Endothelial cell of umbilical vein (primary cell): ENCODE measurements at regions not wholly inside any gene's neighbourhood (a gene's known extent, or its start where the extent isn't known, plus 50 kb on each side); places are given as distances from the start of the nearest gene placed in this dataset.

Experiments
- BruUV-seq: library from RNA; stranded (reverse); fragments of 400-500 nt; replicated peaks from 2 replicates; lab custom pipeline; 2021; lab: Mats Ljungman, UMichigan
- CTCF ChIA-PET: fragments of 300-600, 350-600 bp; sonication (Branson Sonifier 250); formaldehyde crosslinking; loops from one replicate; lab custom pipeline; 2021; ENCODE audit warnings: antibody characterized with exemption, inconsistent platforms; lab: Charles Lee
- POLR2A ChIA-PET: fragments of 300-600, 350-600 bp; sonication (Branson Sonifier 250); formaldehyde crosslinking; loops from one replicate; lab custom pipeline; 2021; ENCODE audit warnings: antibody characterized with exemption, inconsistent platforms; lab: Charles Lee
- DNase-seq: peaks from one replicate; pipeline ENCODE4 v3.0.0-alpha.2; 2011; ENCODE audit warnings: low read depth, low spot score
- FAIRE-seq: peaks from 2 replicates; lab custom pipeline; 2011; peaks lifted over from hg19 to GRCh38; lab: Jason Lieb, UNC
- H2AFZ ChIP-seq: 2 replicates; pipeline ENCODE4 v1.6.0; 2012; ENCODE audit warnings: low read depth, low read length, control low read depth, inconsistent platforms
- H3K27ac ChIP-seq: 2 replicates; pipeline ENCODE4 v1.5.1; 2011; ENCODE audit warnings: low read depth, mild to moderate bottlenecking, control low read depth, low read length, moderate library complexity; ENCODE audit not compliant: insufficient read depth
- H3K27me3 ChIP-seq, 2 experiments: 2 replicates each; pipeline versions ENCODE4 v1.6.0 to v1.6.1; 2011; ENCODE audit warnings: low read length in 2 of 2, mixed read lengths in 1 of 2; ENCODE audit not compliant: control insufficient read depth in 2 of 2, insufficient read depth in 2 of 2
- H3K36me3 ChIP-seq, 2 experiments: 2 replicates in 1 of 2; 3 replicates in 1 of 2; pipeline ENCODE4 v1.5.1; 2011; ENCODE audit warnings: low read length in 2 of 2, mild to moderate bottlenecking in 1 of 2, moderate library complexity in 1 of 2; ENCODE audit not compliant: control insufficient read depth in 2 of 2, insufficient read depth in 2 of 2; ENCODE audit errors: extremely low read depth in 1 of 2
- H3K4me1 ChIP-seq: 3 replicates; pipeline ENCODE4 v1.5.1; 2011; ENCODE audit warnings: mild to moderate bottlenecking, low read length; ENCODE audit not compliant: control insufficient read depth, insufficient read depth; ENCODE audit errors: extremely low read depth
- H3K4me2 ChIP-seq: 2 replicates; pipeline ENCODE4 v1.6.1; 2011; ENCODE audit warnings: low read length, control low read depth, mixed read lengths; ENCODE audit not compliant: insufficient read depth
- H3K4me3 ChIP-seq, 3 experiments: fragments of 200-600 bp in 1 of 3; sonication (generic), shearing (Covaris generic) in 1 of 3; replicated peaks in 1 of 3; 2 replicates each; pipeline ENCODE4 v1.5.1; 2011 to 2016; ENCODE audit warnings: control low read depth in 3 of 3, low read length in 3 of 3, mild to moderate bottlenecking in 2 of 3, inconsistent platforms in 1 of 3, low read depth in 1 of 3, moderate library complexity in 1 of 3; ENCODE audit not compliant: insufficient read depth in 1 of 3
- H3K79me2 ChIP-seq: 2 replicates; pipeline ENCODE4 v1.6.0; 2012; ENCODE audit warnings: low read length, inconsistent platforms; ENCODE audit not compliant: control insufficient read depth, insufficient read depth
- H3K9ac ChIP-seq: replicated peaks from 2 replicates; pipeline ENCODE3; 2011; ENCODE audit warnings: low read length, control low read depth; ENCODE audit not compliant: insufficient read depth; ENCODE audit errors: extremely low read depth
- H3K9me1 ChIP-seq: replicated peaks from 3 replicates; pipeline ENCODE4 v1.6.0; 2011; ENCODE audit warnings: mild to moderate bottlenecking, low read length; ENCODE audit not compliant: control insufficient read depth, insufficient read depth; ENCODE audit errors: extremely low read depth
- H3K9me3 ChIP-seq: replicated peaks from 2 replicates; pipeline ENCODE4 v1.5.1; 2012; ENCODE audit warnings: low read length, inconsistent platforms; ENCODE audit not compliant: control insufficient read depth, insufficient read depth
- H4K20me1 ChIP-seq: replicated peaks from 2 replicates; pipeline ENCODE3; 2011; ENCODE audit warnings: mild to moderate bottlenecking, low read length; ENCODE audit not compliant: control insufficient read depth, insufficient read depth; ENCODE audit errors: extremely low read depth
- FOS ChIP-seq: IDR thresholded peaks from 2 replicates; pipeline ENCODE4 v1.6.1; 2011; ENCODE audit warnings: mild to moderate bottlenecking, low read length, moderate library complexity, borderline replicate concordance; ENCODE audit not compliant: insufficient read depth
- GATA2 ChIP-seq: IDR thresholded peaks from 2 replicates; pipeline ENCODE4 v1.7.0; 2011; ENCODE audit warnings: low read depth, mild to moderate bottlenecking, moderate library complexity, mixed read lengths, low read length; ENCODE audit not compliant: insufficient read length, insufficient read depth
- JUN ChIP-seq: IDR thresholded peaks from 2 replicates; pipeline ENCODE4 v1.6.1; 2011; ENCODE audit warnings: borderline replicate concordance, low read depth; ENCODE audit not compliant: insufficient read length, insufficient read depth
- MYC ChIP-seq: IDR thresholded peaks from one replicate; pipeline ENCODE4 v1.6.1; 2011; ENCODE audit warnings: mild to moderate bottlenecking, low read depth, low read length
- POLR2A ChIP-seq: IDR thresholded peaks from 2 replicates; pipeline ENCODE4 v1.6.1; 2012; ENCODE audit warnings: low read depth, mild to moderate bottlenecking, control low read depth, low read length
- POLR2AphosphoS5 ChIP-seq: IDR thresholded peaks from 2 replicates; pipeline ENCODE4 v1.6.1; 2012; ENCODE audit warnings: low read depth, mild to moderate bottlenecking, control low read depth, low read length, moderate library complexity; ENCODE audit not compliant: insufficient read depth
- dilution Hi-C: fragments of 300-500 bp; cut with MboI; formaldehyde crosslinking; loops from one replicate; pipeline ENCODE4 v1.15.0; 2019; ENCODE audit warnings: low sequenced_read_pairs; ENCODE audit not compliant: extremely low pct_ligation_motif_present
- intact Hi-C: fragments of 100-400 bp; cut with micrococcal nuclease; formaldehyde crosslinking; loops from one replicate; pipeline ENCODE4 v1.10.0; 2022
- TF ChIP-seq, protein P1 (sequence below), 2 donors: IDR thresholded peaks; 1 replicate in 1 of 2; 2 replicates in 1 of 2; pipeline ENCODE4 v1.5.1; 2011; ENCODE audit warnings: low read length in 2 of 2, mild to moderate bottlenecking in 2 of 2, moderate library complexity in 2 of 2, control low read depth in 1 of 2, inconsistent platforms in 1 of 2, low read depth in 1 of 2; ENCODE audit not compliant: insufficient read depth in 1 of 2; ENCODE audit errors: extremely low read depth in 1 of 2

DNA sequence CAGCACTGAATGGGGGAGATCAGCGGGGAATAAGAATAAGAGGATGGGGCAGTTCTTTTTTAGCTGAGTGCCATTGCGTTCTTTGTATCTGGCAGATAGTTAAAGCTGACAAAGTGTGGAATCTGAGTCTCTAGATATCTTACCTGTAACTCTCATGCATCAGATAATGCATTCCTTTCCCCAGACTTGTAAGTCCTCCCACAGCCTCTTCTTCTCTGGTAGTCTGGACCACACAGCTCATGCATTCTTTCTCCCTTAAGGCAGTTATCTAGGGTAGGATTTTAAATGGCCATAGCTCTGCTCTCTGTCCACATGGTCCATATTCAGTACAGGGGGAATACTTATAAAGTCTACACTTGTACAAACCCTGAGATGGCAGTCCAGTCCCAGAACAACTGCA lies 54.0 kb upstream of the FGF10 start:
- CTCF ChIA-PET: no interaction called here
- intact Hi-C loops: no loop called here
- no peaks in the 10 kb centered on the region for H3K79me2 ChIP-seq

DNA sequence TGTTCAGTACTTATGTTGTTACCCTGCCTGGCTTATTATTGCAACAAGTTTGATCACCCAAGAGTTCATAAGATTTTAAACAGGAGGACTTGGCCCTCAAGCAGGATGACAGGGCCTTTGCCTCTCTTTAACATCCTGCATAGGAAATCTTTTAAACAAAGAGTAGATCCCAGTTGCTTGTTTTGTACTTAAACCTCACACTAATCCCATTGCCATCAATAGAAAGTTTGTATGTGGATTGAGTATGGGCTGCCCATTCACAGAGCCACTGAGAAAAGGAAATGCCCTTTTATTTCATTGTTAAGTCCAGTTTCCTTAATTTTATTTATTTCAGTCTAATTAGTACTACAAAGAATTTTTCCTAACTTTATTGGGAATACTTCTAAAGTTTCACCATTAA lies 52.2 kb upstream of the FGF10 start:
- Histone ChIP-seq H4K20me1 (no peaks in the 10 kb centered on the region), H3K79me2 (no peaks in the 10 kb centered on the region), H3K36me3 (no peaks in the 10 kb centered on the region), H3K4me1 (no peaks in the 10 kb centered on the region), H3K4me3 (no peak overlapping the region), H3K4me2 (no peak overlapping the region), H3K9me3 (no peaks in the 10 kb centered on the region), H3K27ac (no peak overlapping the region), H3K9me1 (no peaks in the 10 kb centered on the region), H3K9ac (no peak overlapping the region), H2AFZ (no peak overlapping the region), H3K27me3 (no peaks in the 10 kb centered on the region)
- POLR2A ChIA-PET: no interaction called here
- CTCF ChIA-PET: no interaction called here
- dilution Hi-C loops (no loop called here), intact Hi-C loops (no loop called here)
- no peak for DNase-seq
- TF ChIP-seq MYC: no peak
- no peak for TF ChIP-seq JUN
- no peak for TF ChIP-seq FOS
- no peak for TF ChIP-seq POLR2AphosphoS5
- no peak for TF ChIP-seq POLR2A
- no peak for FAIRE-seq
- no TSS peak for BruUV-seq

More for the DNA sequence above, 54.0 kb upstream of the FGF10 start:
- no peaks in the 10 kb centered on the region for H4K20me1 ChIP-seq
- no peaks in the 10 kb centered on the region for H3K27me3 ChIP-seq
- H3K36me3 ChIP-seq: no peaks in the 10 kb centered on the region
- BruUV-seq: no TSS peak
- H3K9me1 ChIP-seq: no peaks in the 10 kb centered on the region
- no peak overlapping the region for H3K27ac ChIP-seq
- dilution Hi-C loops: no loop called here
- H3K4me1 ChIP-seq: no peaks in the 10 kb centered on the region
- no peaks in the 10 kb centered on the region for H3K9me3 ChIP-seq
- POLR2A ChIA-PET: no interaction called here
- H3K4me3 ChIP-seq: no peak overlapping the region
- no peak overlapping the region for H3K9ac ChIP-seq
- DNase-seq: no peak
- FAIRE-seq: no peak
- H2AFZ ChIP-seq: no peak overlapping the region
- no peak overlapping the region for H3K4me2 ChIP-seq
- TF ChIP-seq, protein P1, sequence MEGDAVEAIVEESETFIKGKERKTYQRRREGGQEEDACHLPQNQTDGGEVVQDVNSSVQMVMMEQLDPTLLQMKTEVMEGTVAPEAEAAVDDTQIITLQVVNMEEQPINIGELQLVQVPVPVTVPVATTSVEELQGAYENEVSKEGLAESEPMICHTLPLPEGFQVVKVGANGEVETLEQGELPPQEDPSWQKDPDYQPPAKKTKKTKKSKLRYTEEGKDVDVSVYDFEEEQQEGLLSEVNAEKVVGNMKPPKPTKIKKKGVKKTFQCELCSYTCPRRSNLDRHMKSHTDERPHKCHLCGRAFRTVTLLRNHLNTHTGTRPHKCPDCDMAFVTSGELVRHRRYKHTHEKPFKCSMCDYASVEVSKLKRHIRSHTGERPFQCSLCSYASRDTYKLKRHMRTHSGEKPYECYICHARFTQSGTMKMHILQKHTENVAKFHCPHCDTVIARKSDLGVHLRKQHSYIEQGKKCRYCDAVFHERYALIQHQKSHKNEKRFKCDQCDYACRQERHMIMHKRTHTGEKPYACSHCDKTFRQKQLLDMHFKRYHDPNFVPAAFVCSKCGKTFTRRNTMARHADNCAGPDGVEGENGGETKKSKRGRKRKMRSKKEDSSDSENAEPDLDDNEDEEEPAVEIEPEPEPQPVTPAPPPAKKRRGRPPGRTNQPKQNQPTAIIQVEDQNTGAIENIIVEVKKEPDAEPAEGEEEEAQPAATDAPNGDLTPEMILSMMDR (IDR thresholded peaks at IDR 0.05; ENCODE audit: extremely low read depth in 1 of 2, insufficient read depth in 1 of 2, low read depth in 1 of 2, low read length in 2 of 2): no peak
- TF ChIP-seq POLR2A: no peak
- no peak for TF ChIP-seq GATA2
